SJSA1 (cell line): ENCODE measurements at regions not wholly inside any gene's neighbourhood (a gene's known extent, or its start where the extent isn't known, plus 50 kb on each side); places are given as distances from the start of the nearest gene placed in this dataset.

Experiments used
- DNase-seq, 2 experiments: peaks; one replicate each; pipeline ENCODE4 v3.0.0-alpha.2; 2015 to 2020; ENCODE audit warnings: low spot score in 2 of 2, low read depth in 1 of 2
- H3K27ac ChIP-seq: fragments of 250-450 bp; sonication (Bioruptor Pico); 2 replicates; pipeline ENCODE4 v1.5.1; 2020; ENCODE audit warnings: mild to moderate bottlenecking, moderate library complexity
- H3K27me3 ChIP-seq: fragments of 250-450 bp; sonication (Bioruptor Pico); replicated peaks from 2 replicates; pipeline ENCODE4 v1.5.1; 2020; ENCODE audit warnings: mild to moderate bottlenecking, moderate library complexity
- H3K36me3 ChIP-seq: fragments of 250-450 bp; sonication (Bioruptor Pico); 2 replicates; pipeline ENCODE4 v1.5.1; 2020; ENCODE audit warnings: mild to moderate bottlenecking
- H3K4me1 ChIP-seq: fragments of 250-450 bp; sonication (Bioruptor Pico); replicated peaks from 2 replicates; pipeline ENCODE4 v1.6.1; 2021; ENCODE audit warnings: mild to moderate bottlenecking
- H3K4me3 ChIP-seq: fragments of 250-450 bp; sonication (Bioruptor Pico); 2 replicates; pipeline ENCODE4 v1.5.1; 2020; ENCODE audit warnings: mild to moderate bottlenecking
- H3K9me3 ChIP-seq: fragments of 250-450 bp; sonication (Bioruptor Pico); replicated peaks from 2 replicates; pipeline ENCODE4 v1.5.1; 2020; ENCODE audit warnings: mild to moderate bottlenecking

- DNase-seq: no peak
- no peak overlapping the region for H3K27ac ChIP-seq
- H3K4me1 ChIP-seq: no peaks in the 10 kb centered on the region
- no peak overlapping the region for H3K4me3 ChIP-seq
- H3K36me3 ChIP-seq: peaks cover 35% of the 10 kb centered on the region
- H3K27me3 ChIP-seq: no peaks in the 10 kb centered on the region
- H3K9me3 ChIP-seq: no peaks in the 10 kb centered on the region
Measured at GRCh38 chr7:123401295-123401694, 133.1 kb downstream of the IQUB start.

- H3K4me1 ChIP-seq: no peaks in the 10 kb centered on the region
- H3K27me3 ChIP-seq: no peaks in the 10 kb centered on the region
- peaks cover 42% of the 10 kb centered on the region for H3K36me3 ChIP-seq
- no peak for DNase-seq
- H3K4me3 ChIP-seq: no peak overlapping the region
- no peak overlapping the region for H3K27ac ChIP-seq
- H3K9me3 ChIP-seq: no peaks in the 10 kb centered on the region
Measured at GRCh38 chr7:123400196-123400595, 134.2 kb downstream of the IQUB start.

- Histone ChIP-seq H3K27ac (no peak overlapping the region), H3K36me3 (peaks cover 42% of the 10 kb centered on the region), H3K4me1 (no peaks in the 10 kb centered on the region), H3K4me3 (no peak overlapping the region), H3K9me3 (no peaks in the 10 kb centered on the region), H3K27me3 (no peaks in the 10 kb centered on the region)
- no peak for DNase-seq
Measured at GRCh38 chr7:123398921-123399320, 135.5 kb downstream of the IQUB start.

GRCh38 chr7:123397746-123398338 is 136.6 kb downstream of the IQUB start:
- peaks cover 42% of the 10 kb centered on the region for H3K36me3 ChIP-seq
- no peaks in the 10 kb centered on the region for H3K4me1 ChIP-seq
- no peak for DNase-seq
- H3K9me3 ChIP-seq: no peaks in the 10 kb centered on the region
- H3K4me3 ChIP-seq: no peak overlapping the region
- H3K27me3 ChIP-seq: no peaks in the 10 kb centered on the region
- H3K27ac ChIP-seq: no peak overlapping the region

- peaks cover 33% of the 10 kb centered on the region for H3K36me3 ChIP-seq
- 0 out of 2 replicates have a peak, but pooled peaks cover 3% of the 10 kb centered on the region for H3K4me1 ChIP-seq
- H3K9me3 ChIP-seq: no peaks in the 10 kb centered on the region
- H3K27ac ChIP-seq: no peak overlapping the region
- no peaks in the 10 kb centered on the region for H3K27me3 ChIP-seq
- no peak for DNase-seq
- no peak overlapping the region for H3K4me3 ChIP-seq
Measured at GRCh38 chr7:123393623-123394022, 140.8 kb downstream of the IQUB start.

GRCh38 chr7:123372368-123372767 is 162.0 kb downstream of the IQUB start:
- Histone ChIP-seq H3K36me3 (peaks cover 32% of the 10 kb centered on the region), H3K4me1 (no peaks in the 10 kb centered on the region), H3K27me3 (no peaks in the 10 kb centered on the region), H3K27ac (no peak overlapping the region), H3K9me3 (no peaks in the 10 kb centered on the region), H3K4me3 (no peak overlapping the region)
- no peak for DNase-seq

- Histone ChIP-seq H3K27me3 (no peaks in the 10 kb centered on the region), H3K4me3 (no peak overlapping the region), H3K27ac (no peak overlapping the region), H3K4me1 (no peaks in the 10 kb centered on the region), H3K36me3 (peaks cover 24% of the 10 kb centered on the region; the same call in 1 of the 2 replicates), H3K9me3 (no peaks in the 10 kb centered on the region)
- peak in 1 of 2 experiments; percentile 32 for DNase-seq
Measured at GRCh38 chr7:123367484-123368122, 166.8 kb downstream of the IQUB start.

GRCh38 chr7:123367031-123367430 is 167.3 kb upstream of the SLC13A1 start:
- Histone ChIP-seq H3K4me1 (no peaks in the 10 kb centered on the region), H3K9me3 (no peaks in the 10 kb centered on the region), H3K27ac (no peak overlapping the region), H3K4me3 (no peak overlapping the region), H3K36me3 (peaks cover 20% of the 10 kb centered on the region), H3K27me3 (no peaks in the 10 kb centered on the region)
- no peak for DNase-seq

GRCh38 chr7:123366626-123367025 is 166.9 kb upstream of the SLC13A1 start:
- H3K27ac ChIP-seq: no peak overlapping the region
- DNase-seq: no peak
- H3K9me3 ChIP-seq: no peaks in the 10 kb centered on the region

GRCh38 chr7:123360631-123361030 is 160.9 kb upstream of the SLC13A1 start:
- no peak overlapping the region for H3K4me3 ChIP-seq
- H3K27me3 ChIP-seq: no peaks in the 10 kb centered on the region
- DNase-seq: no peak
- H3K36me3 ChIP-seq: peaks cover 20% of the 10 kb centered on the region
- H3K9me3 ChIP-seq: no peaks in the 10 kb centered on the region
- H3K27ac ChIP-seq: no peak overlapping the region
- H3K4me1 ChIP-seq: peaks cover 8% of the 10 kb centered on the region

More at GRCh38 chr7:123366626-123367025, 166.9 kb upstream of the SLC13A1 start:
- Histone ChIP-seq H3K4me3 (no peak overlapping the region), H3K27me3 (no peaks in the 10 kb centered on the region), H3K36me3 (peaks cover 24% of the 10 kb centered on the region), H3K4me1 (no peaks in the 10 kb centered on the region)

GRCh38 chr7:123355576-123356190 is 155.9 kb upstream of the SLC13A1 start:
- H3K36me3 ChIP-seq: peaks cover 31% of the 10 kb centered on the region
- no peak overlapping the region; the same call in 1 of the 2 replicates for H3K4me3 ChIP-seq
- no peaks in the 10 kb centered on the region for H3K9me3 ChIP-seq
- peak overlapping the region; percentile 45 for H3K27ac ChIP-seq
- peaks cover 18% of the 10 kb centered on the region for H3K4me1 ChIP-seq
- peak; percentile 62 to 75 for DNase-seq
- H3K27me3 ChIP-seq: no peaks in the 10 kb centered on the region

GRCh38 chr7:123352973-123353372 is 153.2 kb upstream of the SLC13A1 start:
- H3K9me3 ChIP-seq: no peaks in the 10 kb centered on the region
- DNase-seq: no peak
- no peak overlapping the region; the same call in 1 of the 2 replicates for H3K27ac ChIP-seq
- no peaks in the 10 kb centered on the region for H3K27me3 ChIP-seq
- peaks cover 22% of the 10 kb centered on the region for H3K4me1 ChIP-seq
- no peak overlapping the region for H3K4me3 ChIP-seq
- peaks cover 34% of the 10 kb centered on the region for H3K36me3 ChIP-seq

- peaks cover 22% of the 10 kb centered on the region for H3K4me1 ChIP-seq
- DNase-seq: no peak
- H3K36me3 ChIP-seq: peaks cover 28% of the 10 kb centered on the region
- H3K9me3 ChIP-seq: no peaks in the 10 kb centered on the region
- no peak overlapping the region for H3K27ac ChIP-seq
- H3K27me3 ChIP-seq: no peaks in the 10 kb centered on the region
- no peak overlapping the region for H3K4me3 ChIP-seq
Measured at GRCh38 chr7:123351516-123352505, 152.0 kb upstream of the SLC13A1 start.
